ENCODE measurements at regions not wholly inside any gene's neighbourhood (a gene's known extent, or its start where the extent isn't known, plus 50 kb on each side); places are given as distances from the start of the nearest gene placed in this dataset.

GRCh38 chr15:97027772-97028171 lies 697.3 kb downstream of the NR2F2 start:
- no peak for ATAC-seq
- H3K4me3 ChIP-seq = no peak overlapping the region
- no peak for TF ChIP-seq CTCF (IDR thresholded peaks at IDR 0.05)

GRCh38 chr15:97030251-97030650 lies 699.8 kb downstream of the NR2F2 start:
- peaks cover 10% of the 10 kb centered on the region for H3K9me3 ChIP-seq
- no peak overlapping the region for H3K27ac ChIP-seq
- intact Hi-C loops (cut with DNase I) = no loop called here
- H3K27me3 ChIP-seq (ENCODE audit: low read depth) = no peaks in the 10 kb centered on the region
- ATAC-seq = no peak
- no peak for DNase-seq
- H3K4me1 ChIP-seq = no peaks in the 10 kb centered on the region
- no peak for TF ChIP-seq CTCF (IDR thresholded peaks at IDR 0.05)
- H3K4me3 ChIP-seq = no peak overlapping the region
- H3K36me3 ChIP-seq = no peaks in the 10 kb centered on the region

More at GRCh38 chr15:97027772-97028171, 697.3 kb downstream of the NR2F2 start:
- no peaks in the 10 kb centered on the region for H3K4me1 ChIP-seq
- DNase-seq = no peak
- H3K36me3 ChIP-seq = no peaks in the 10 kb centered on the region
- intact Hi-C loops (cut with DNase I) = no loop called here
- H3K9me3 ChIP-seq = peaks cover 10% of the 10 kb centered on the region
- H3K27ac ChIP-seq = no peak overlapping the region
- no peaks in the 10 kb centered on the region for H3K27me3 ChIP-seq (ENCODE audit: low read depth)

- Histone ChIP-seq H3K4me1 (no peaks in the 10 kb centered on the region), H3K4me3 (no peak overlapping the region), H3K36me3 (no peaks in the 10 kb centered on the region), H3K27me3 (ENCODE audit: low read depth) (no peaks in the 10 kb centered on the region), H3K9me3 (no peaks in the 10 kb centered on the region), H3K27ac (no peak overlapping the region)
- ATAC-seq = no peak
- no peak for DNase-seq
- no peak for TF ChIP-seq CTCF (IDR thresholded peaks at IDR 0.05)
- intact Hi-C loops (cut with DNase I) = no loop called here
These were observed 705.8 kb downstream of the NR2F2 start for GRCh38 chr15:97036301-97036700.

GRCh38 chr15:97037080-97037479 lies 706.6 kb downstream of the NR2F2 start:
- no peak overlapping the region for H3K4me3 ChIP-seq

GRCh38 chr15:97045666-97046421 lies 715.3 kb downstream of the NR2F2 start:
- DNase-seq (no peak), ATAC-seq (no peak)
- H3K9me3 ChIP-seq = no peaks in the 10 kb centered on the region
- H3K4me3 ChIP-seq = no peak overlapping the region
- H3K27ac ChIP-seq = no peak overlapping the region
- H3K27me3 ChIP-seq (ENCODE audit: low read depth) = no peaks in the 10 kb centered on the region
- intact Hi-C loops (cut with DNase I) = no loop called here
- no peaks in the 10 kb centered on the region for H3K4me1 ChIP-seq
- H3K36me3 ChIP-seq = no peaks in the 10 kb centered on the region
- no peak for TF ChIP-seq CTCF (IDR thresholded peaks at IDR 0.05)

More at GRCh38 chr15:97037080-97037479, 706.6 kb downstream of the NR2F2 start:
- H3K27ac ChIP-seq = no peak overlapping the region
- H3K9me3 ChIP-seq = no peaks in the 10 kb centered on the region
- no peaks in the 10 kb centered on the region for H3K4me1 ChIP-seq
- H3K27me3 ChIP-seq (ENCODE audit: low read depth) = no peaks in the 10 kb centered on the region
- ATAC-seq (no peak), DNase-seq (no peak)
- H3K36me3 ChIP-seq = no peaks in the 10 kb centered on the region
- intact Hi-C loops (cut with DNase I) = no loop called here
- TF ChIP-seq CTCF (IDR thresholded peaks at IDR 0.05) = no peak
